HG02981 (cell line): ENCODE measurements at regions not wholly inside any gene's neighbourhood (a gene's known extent, or its start where the extent isn't known, plus 50 kb on each side); places are given as distances from the start of the nearest gene placed in this dataset.
"Not testable (repeated sequence)": the region's sequence is repeated elsewhere in the genome, so short reads cannot be mapped to it uniquely, and the experiment has no call there.

Experiments used
- ATAC-seq: cut with Tn5 transposase; IDR thresholded peaks from one replicate; pipeline ENCODE4 v1.9.1; 2021; ENCODE audit warnings: mild to moderate bottlenecking, moderate library complexity; ENCODE audit not compliant: unreplicated experiment

- ATAC-seq, result not testable (repeated sequence)
Measured at GRCh38 chr14:38600572-38600971, 344.7 kb upstream of the CLEC14A start.

GRCh38 chr14:38593476-38593875 lies 337.6 kb upstream of the CLEC14A start:
- ATAC-seq, result no peak

- no peak for ATAC-seq
Measured at GRCh38 chr14:38592764-38593442, 337.0 kb upstream of the CLEC14A start.

- no peak for ATAC-seq
Measured at GRCh38 chr14:38589747-38590350, 334.0 kb upstream of the CLEC14A start.

GRCh38 chr14:38583471-38583870 lies 327.6 kb upstream of the CLEC14A start:
- no peak for ATAC-seq

- no peak for ATAC-seq
Measured at GRCh38 chr14:38578278-38578681, 322.4 kb upstream of the CLEC14A start.

GRCh38 chr14:38567703-38568102 lies 311.8 kb upstream of the CLEC14A start:
- ATAC-seq, result no peak

- ATAC-seq, result no peak
Measured at GRCh38 chr14:38561657-38562056, 305.8 kb upstream of the CLEC14A start.

GRCh38 chr14:38559711-38560110 lies 303.8 kb upstream of the CLEC14A start:
- ATAC-seq, result no peak

- not testable (repeated sequence) for ATAC-seq
Measured at GRCh38 chr14:38557391-38557790, 301.5 kb upstream of the CLEC14A start.

- no peak for ATAC-seq
Measured at GRCh38 chr14:38556252-38556651, 300.4 kb upstream of the CLEC14A start.

GRCh38 chr14:38554026-38554425 lies 298.1 kb upstream of the CLEC14A start:
- ATAC-seq, result no peak

- no peak for ATAC-seq
Measured at GRCh38 chr14:38553586-38553985, 297.7 kb upstream of the CLEC14A start.

GRCh38 chr14:38549564-38549963 lies 293.7 kb upstream of the CLEC14A start:
- ATAC-seq, result no peak

- no peak for ATAC-seq
Measured at GRCh38 chr14:38547961-38548490, 292.1 kb upstream of the CLEC14A start.

- ATAC-seq, result no peak
Measured at GRCh38 chr14:38546932-38547551, 291.1 kb upstream of the CLEC14A start.

- no peak for ATAC-seq
Measured at GRCh38 chr14:38544776-38545175, 288.9 kb upstream of the CLEC14A start.

GRCh38 chr14:38543851-38544250 lies 288.0 kb upstream of the CLEC14A start:
- not testable (repeated sequence) for ATAC-seq

GRCh38 chr14:38538053-38538452 lies 282.2 kb upstream of the CLEC14A start:
- not testable (repeated sequence) for ATAC-seq

- ATAC-seq, result no peak
Measured at GRCh38 chr14:38536376-38537038, 280.6 kb upstream of the CLEC14A start.

GRCh38 chr14:38528582-38528981 lies 272.7 kb upstream of the CLEC14A start:
- no peak for ATAC-seq
